Hepatocyte (in vitro differentiated cells): ENCODE measurements at regions not wholly inside any gene's neighbourhood (a gene's known extent, or its start where the extent isn't known, plus 50 kb on each side); places are given as distances from the start of the nearest gene placed in this dataset.

Experiments
- DNase-seq: peaks from one replicate; pipeline ENCODE4 v3.0.0-alpha.2; 2016; ENCODE audit warnings: low spot score
- H2AFZ ChIP-seq: fragments of 200-600 bp; sonication (generic); 2 replicates; pipeline ENCODE4 v1.6.0; 2016; ENCODE audit warnings: antibody characterized with exemption, mild to moderate bottlenecking
- H3K27ac ChIP-seq: fragments of 200-600 bp; sonication (generic); 2 replicates; pipeline ENCODE4 v1.5.1; 2016; ENCODE audit warnings: mild to moderate bottlenecking
- H3K27me3 ChIP-seq: fragments of 200-600 bp; sonication (generic); 2 replicates; pipeline ENCODE4 v1.6.1; 2016
- H3K36me3 ChIP-seq: fragments of 200-600 bp; sonication (generic); replicated peaks from 2 replicates; pipeline ENCODE4 v1.5.1; 2016; ENCODE audit warnings: low read depth; ENCODE audit not compliant: insufficient read depth
- H3K4me1 ChIP-seq: fragments of 200-600 bp; sonication (generic); 2 replicates; pipeline ENCODE4 v1.5.1; 2016; ENCODE audit warnings: mild to moderate bottlenecking, moderate library complexity; ENCODE audit not compliant: insufficient read depth
- H3K4me2 ChIP-seq: fragments of 200-600 bp; sonication (generic); 2 replicates; pipeline ENCODE4 v1.6.0; 2016
- H3K4me3 ChIP-seq: fragments of 200-600 bp; sonication (generic); 2 replicates; pipeline ENCODE4 v1.5.1; 2016; ENCODE audit warnings: mild to moderate bottlenecking
- H3K79me2 ChIP-seq: fragments of 200-600 bp; sonication (generic); 2 replicates; pipeline ENCODE4 v1.6.0; 2017; ENCODE audit warnings: mild to moderate bottlenecking
- H3K9me2 ChIP-seq: fragments of 200-600 bp; sonication (generic); replicated peaks from 2 replicates; pipeline ENCODE4 v1.6.0; 2017; ENCODE audit warnings: mild to moderate bottlenecking; ENCODE audit not compliant: insufficient read depth
- H3K9me3 ChIP-seq: fragments of 200-600 bp; sonication (generic); 2 replicates; pipeline ENCODE4 v1.5.1; 2016; ENCODE audit warnings: low read depth, mild to moderate bottlenecking
- H4K20me1 ChIP-seq: fragments of 200-600 bp; sonication (generic); 2 replicates; pipeline ENCODE4 v1.6.0; 2016; ENCODE audit warnings: mild to moderate bottlenecking; ENCODE audit not compliant: insufficient read depth, poor library complexity, severe bottlenecking
- EZH2 ChIP-seq: fragments of 200-600 bp; sonication (generic); IDR thresholded peaks from 2 replicates; pipeline ENCODE4 v1.6.1; 2016; ENCODE audit warnings: antibody characterized with exemption, mild to moderate bottlenecking, borderline replicate concordance
- EZH2phosphoT487 ChIP-seq: fragments of 200-600 bp; sonication (generic); IDR thresholded peaks from one replicate; pipeline ENCODE4 v1.6.1; 2018; ENCODE audit warnings: antibody characterized with exemption, mild to moderate bottlenecking, low read depth, moderate library complexity; ENCODE audit not compliant: unreplicated experiment, severe bottlenecking
- WGBS: methylation state at CpG from one replicate; pipeline ENCODE4 v1.1.6; 2016; ENCODE audit warnings: low lambda C conversion rate; ENCODE audit errors: missing lambda C conversion rate; 5-methylcytosine and 5-hydroxymethylcytosine counted together
- TF ChIP-seq, protein P1 (sequence below): fragments of 200-600 bp; sonication (generic); IDR thresholded peaks from 2 replicates; pipeline ENCODE4 v1.5.1; 2016; ENCODE audit warnings: antibody characterized with exemption, mild to moderate bottlenecking; ENCODE audit not compliant: poor library complexity

DNA sequence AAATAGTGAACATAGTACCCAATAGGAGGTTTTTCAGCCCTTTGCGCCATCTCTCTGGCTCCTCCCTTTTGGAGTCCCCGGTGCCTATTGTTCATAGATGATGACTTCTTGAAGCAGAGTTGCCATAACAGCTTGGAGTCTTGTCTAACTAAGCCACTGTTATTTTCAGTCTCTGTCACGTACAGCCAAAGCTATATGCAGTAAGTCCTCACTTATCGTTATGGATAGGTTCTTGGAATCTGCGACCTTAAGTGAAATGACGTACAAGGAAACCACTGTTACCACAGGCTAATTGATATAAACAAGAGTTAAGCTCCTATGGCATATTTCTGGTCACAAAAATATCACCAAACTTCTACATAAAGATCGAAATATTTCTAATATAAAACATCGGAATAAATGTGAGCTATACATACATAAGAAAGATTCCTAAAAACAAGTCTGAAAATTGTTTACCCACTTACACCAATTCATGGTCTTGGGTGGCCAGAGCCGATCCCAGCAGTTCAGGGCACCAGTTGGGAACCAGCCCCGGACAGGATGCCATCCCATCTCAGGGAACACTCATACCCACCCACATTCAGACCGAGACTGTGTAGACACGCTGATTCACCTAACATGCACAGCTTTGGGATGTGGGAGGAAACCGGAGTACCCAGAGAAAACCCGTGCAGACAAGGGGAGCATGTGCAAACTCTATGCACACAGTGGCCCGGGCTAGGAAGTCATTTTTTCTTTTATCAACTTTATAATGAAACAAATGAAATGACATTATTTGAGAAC, 76.0 kb upstream of the PRPS1L1 start:
- Histone ChIP-seq H3K4me2 (no peak overlapping the region), H3K4me1 (no peaks in the 10 kb centered on the region), H3K4me3 (no peak overlapping the region), H3K9me2 (no peaks in the 10 kb centered on the region), H3K27me3 (no peaks in the 10 kb centered on the region), H3K9me3 (no peaks in the 10 kb centered on the region), H3K27ac (no peak overlapping the region), H3K79me2 (no peaks in the 10 kb centered on the region), H4K20me1 (no peaks in the 10 kb centered on the region), H2AFZ (no peak overlapping the region), H3K36me3 (no peaks in the 10 kb centered on the region)
- TF ChIP-seq EZH2phosphoT487 = no peak
- no peak for TF ChIP-seq EZH2
- TF ChIP-seq, protein P1, sequence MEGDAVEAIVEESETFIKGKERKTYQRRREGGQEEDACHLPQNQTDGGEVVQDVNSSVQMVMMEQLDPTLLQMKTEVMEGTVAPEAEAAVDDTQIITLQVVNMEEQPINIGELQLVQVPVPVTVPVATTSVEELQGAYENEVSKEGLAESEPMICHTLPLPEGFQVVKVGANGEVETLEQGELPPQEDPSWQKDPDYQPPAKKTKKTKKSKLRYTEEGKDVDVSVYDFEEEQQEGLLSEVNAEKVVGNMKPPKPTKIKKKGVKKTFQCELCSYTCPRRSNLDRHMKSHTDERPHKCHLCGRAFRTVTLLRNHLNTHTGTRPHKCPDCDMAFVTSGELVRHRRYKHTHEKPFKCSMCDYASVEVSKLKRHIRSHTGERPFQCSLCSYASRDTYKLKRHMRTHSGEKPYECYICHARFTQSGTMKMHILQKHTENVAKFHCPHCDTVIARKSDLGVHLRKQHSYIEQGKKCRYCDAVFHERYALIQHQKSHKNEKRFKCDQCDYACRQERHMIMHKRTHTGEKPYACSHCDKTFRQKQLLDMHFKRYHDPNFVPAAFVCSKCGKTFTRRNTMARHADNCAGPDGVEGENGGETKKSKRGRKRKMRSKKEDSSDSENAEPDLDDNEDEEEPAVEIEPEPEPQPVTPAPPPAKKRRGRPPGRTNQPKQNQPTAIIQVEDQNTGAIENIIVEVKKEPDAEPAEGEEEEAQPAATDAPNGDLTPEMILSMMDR = no peak
- no peak for DNase-seq
- WGBS = 93% methylated on average over 15 of the region's 15 CpGs

DNA sequence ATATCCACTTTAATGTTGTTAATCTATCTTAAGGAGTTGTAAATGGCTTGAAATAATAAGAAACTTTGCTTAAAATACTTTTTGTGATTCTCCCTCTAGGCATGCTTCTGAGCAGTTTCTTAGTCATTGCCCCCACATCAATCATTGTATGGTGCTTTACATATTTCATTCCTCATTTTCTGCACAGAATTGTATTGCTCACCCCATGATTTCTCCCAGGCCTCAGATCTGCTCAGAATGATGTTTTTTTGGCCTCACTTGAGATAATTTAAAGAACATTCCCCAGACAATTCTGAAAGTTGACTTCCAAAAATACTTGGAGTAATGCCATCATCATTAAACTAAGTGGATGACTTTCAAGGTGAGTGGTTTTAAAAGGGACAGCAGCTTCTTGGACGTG, 82.1 kb upstream of the PRPS1L1 start:
- DNase-seq = no peak
- H2AFZ ChIP-seq = no peak overlapping the region
- H3K4me2 ChIP-seq = no peak overlapping the region
- no peak overlapping the region for H3K27ac ChIP-seq
- no peak overlapping the region for H3K4me3 ChIP-seq
- no peaks in the 10 kb centered on the region for H4K20me1 ChIP-seq
- no peaks in the 10 kb centered on the region for H3K9me3 ChIP-seq
- no peaks in the 10 kb centered on the region for H3K79me2 ChIP-seq
- no peak for TF ChIP-seq EZH2
- TF ChIP-seq, protein P1 = no peak
- no peak for TF ChIP-seq EZH2phosphoT487
- H3K36me3 ChIP-seq = no peaks in the 10 kb centered on the region
- no peaks in the 10 kb centered on the region for H3K27me3 ChIP-seq
- 72% methylated on average over 1 of the region's 1 CpG for WGBS
- H3K9me2 ChIP-seq = no peaks in the 10 kb centered on the region
- no peaks in the 10 kb centered on the region for H3K4me1 ChIP-seq

DNA sequence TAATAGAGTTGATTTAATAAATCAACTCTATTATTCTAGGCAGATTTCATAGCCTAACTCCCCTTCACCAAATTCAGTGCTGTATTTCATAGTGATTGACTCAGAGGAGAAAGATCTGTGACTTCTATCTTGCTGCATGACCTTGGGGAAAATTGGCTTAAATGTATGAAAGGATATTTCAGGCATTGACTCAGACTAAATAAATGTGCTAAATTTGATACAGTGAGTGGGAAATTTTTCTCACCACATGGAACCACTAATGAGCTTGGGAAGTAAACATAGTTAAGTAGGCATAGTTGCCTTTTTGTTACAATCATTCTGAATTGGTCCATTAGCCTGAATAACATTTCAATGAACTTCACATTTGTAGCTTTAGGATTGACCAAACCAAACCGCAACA, 89.0 kb upstream of the PRPS1L1 start:
- no peaks in the 10 kb centered on the region for H3K36me3 ChIP-seq
- no peak overlapping the region for H2AFZ ChIP-seq
- H3K4me1 ChIP-seq = no peaks in the 10 kb centered on the region
- no peaks in the 10 kb centered on the region for H3K9me3 ChIP-seq
- H3K4me3 ChIP-seq = no peak overlapping the region
- no peaks in the 10 kb centered on the region for H3K79me2 ChIP-seq
- H3K27ac ChIP-seq = no peak overlapping the region
- no peak overlapping the region for H3K4me2 ChIP-seq
- H4K20me1 ChIP-seq = no peaks in the 10 kb centered on the region
- no peaks in the 10 kb centered on the region for H3K27me3 ChIP-seq
- H3K9me2 ChIP-seq = no peaks in the 10 kb centered on the region
- DNase-seq = no peak
- no peak for TF ChIP-seq EZH2phosphoT487
- TF ChIP-seq EZH2 = no peak
- TF ChIP-seq, protein P1 = no peak
- 96% methylated on average over 1 of the region's 1 CpG for WGBS
